Endodermal cell (in vitro differentiated cells): ENCODE measurements at regions not wholly inside any gene's neighbourhood (a gene's known extent, or its start where the extent isn't known, plus 50 kb on each side); places are given as distances from the start of the nearest gene placed in this dataset.

Experiments
- DNase-seq: peaks from one replicate; pipeline ENCODE4 v3.0.0-alpha.2; 2017
- H3K27ac ChIP-seq: 2 replicates; pipeline ENCODE4 v1.5.1; 2013; ENCODE audit warnings: mild to moderate bottlenecking, low read depth, low read length, moderate library complexity
- H3K27me3 ChIP-seq: 2 replicates; pipeline ENCODE4 v1.6.1; 2013; ENCODE audit warnings: mild to moderate bottlenecking, low read length, moderate library complexity; ENCODE audit not compliant: insufficient read depth, control insufficient read depth, poor library complexity, severe bottlenecking
- H3K36me3 ChIP-seq: 2 replicates; pipeline ENCODE4 v1.7.0; 2013; ENCODE audit warnings: mild to moderate bottlenecking, low read length, moderate library complexity; ENCODE audit not compliant: control insufficient read depth, insufficient read depth
- H3K4me1 ChIP-seq: one replicate; pipeline ENCODE4 v1.7.0; 2013; ENCODE audit warnings: low read length; ENCODE audit not compliant: control insufficient read depth, insufficient read depth
- H3K4me3 ChIP-seq: 2 replicates; pipeline ENCODE4 v1.5.1; 2013; ENCODE audit warnings: mild to moderate bottlenecking, low read length, moderate library complexity
- H3K9ac ChIP-seq: 2 replicates; pipeline ENCODE4 v1.6.1; 2013; ENCODE audit warnings: mild to moderate bottlenecking, low read length, moderate library complexity; ENCODE audit not compliant: poor library complexity, severe bottlenecking; ENCODE audit errors: extremely low read depth
- H3K9me3 ChIP-seq: 2 replicates; pipeline ENCODE4 v1.6.1; 2013; ENCODE audit warnings: mild to moderate bottlenecking, low read length, moderate library complexity; ENCODE audit not compliant: control insufficient read depth
- H3K27ac Mint-ChIP-seq: 2 replicates; pipeline ENCODE4 v1.8.0; 2020; ENCODE audit warnings: mixed read lengths
- H3K27me3 Mint-ChIP-seq: 2 replicates; pipeline ENCODE4 v1.8.0; 2021; ENCODE audit warnings: mild to moderate bottlenecking, mixed read lengths; ENCODE audit not compliant: insufficient read depth
- H3K36me3 Mint-ChIP-seq: 2 replicates; pipeline ENCODE4 v1.8.0; 2020; ENCODE audit warnings: low read depth, mixed read lengths
- H3K4me1 Mint-ChIP-seq: 2 replicates; pipeline ENCODE4 v1.8.0; 2020; ENCODE audit warnings: mixed read lengths
- H3K4me3 Mint-ChIP-seq: 2 replicates; pipeline ENCODE4 v1.8.0; 2020; ENCODE audit warnings: mild to moderate bottlenecking, moderate library complexity, mixed read lengths
- H3K9me3 Mint-ChIP-seq: 2 replicates; pipeline ENCODE4 v1.8.0; 2020; ENCODE audit warnings: mild to moderate bottlenecking, mixed read lengths
- CTCF ChIP-seq: fragments of 200-600 bp; sonication (generic); conservative IDR thresholded peaks from 2 replicates; pipeline ENCODE4 v1.5.0; 2021; ENCODE audit warnings: antibody characterized with exemption, mild to moderate bottlenecking
- WGBS, 2 experiments: methylation state at CpG; one replicate each; pipeline versions ENCODE4 v1.1.5 to v1.1.7; 2013; ENCODE audit warnings: missing lambda C conversion rate in 2 of 2, mixed read lengths in 1 of 2; ENCODE audit not compliant: insufficient coverage in 1 of 2, insufficient read length in 1 of 2; 5-methylcytosine and 5-hydroxymethylcytosine counted together

GRCh38 chr22:48639021-48639795 is 1188.5 kb downstream of the BRD1 start:
- no peak for DNase-seq
- no peak for TF ChIP-seq CTCF
- H3K27ac Mint-ChIP-seq, result no peak overlapping the region
- H3K27ac ChIP-seq, result no peak overlapping the region
- no peaks in the 10 kb centered on the region for H3K36me3 Mint-ChIP-seq
- H3K9ac ChIP-seq, result no peak overlapping the region
- H3K4me1 ChIP-seq, result peaks cover 6% of the 10 kb centered on the region
- no peaks in the 10 kb centered on the region for H3K4me1 Mint-ChIP-seq
- H3K27me3 ChIP-seq, result no peaks in the 10 kb centered on the region
- H3K27me3 Mint-ChIP-seq, result no peaks in the 10 kb centered on the region
- no peaks in the 10 kb centered on the region for H3K9me3 ChIP-seq
- no peak overlapping the region for H3K4me3 ChIP-seq
- 92 to 95% methylated on average over 14 to 19 of the region's 19 CpGs for WGBS, 2 experiments
- no peaks in the 10 kb centered on the region for H3K36me3 ChIP-seq
- no peaks in the 10 kb centered on the region for H3K9me3 Mint-ChIP-seq
- no peak overlapping the region for H3K4me3 Mint-ChIP-seq

GRCh38 chr22:48637231-48637630 is 1190.4 kb downstream of the BRD1 start:
- Histone ChIP-seq H3K27ac (no peak overlapping the region), H3K36me3 (no peaks in the 10 kb centered on the region), H3K9me3 (no peaks in the 10 kb centered on the region), H3K27me3 (no peaks in the 10 kb centered on the region), H3K4me1 (peaks cover 6% of the 10 kb centered on the region), H3K9ac (no peak overlapping the region), H3K4me3 (no peak overlapping the region)
- 94 to 96% methylated on average over 16 of the region's 16 CpGs for WGBS, 2 experiments
- Mint-ChIP-seq H3K9me3 (no peaks in the 10 kb centered on the region), H3K4me3 (no peak overlapping the region), H3K4me1 (peaks cover 10% of the 10 kb centered on the region), H3K27ac (no peak overlapping the region), H3K36me3 (no peaks in the 10 kb centered on the region), H3K27me3 (no peaks in the 10 kb centered on the region)
- TF ChIP-seq CTCF, result no peak
- no peak for DNase-seq

GRCh38 chr22:48636746-48637145 is 1190.9 kb downstream of the BRD1 start:
- Mint-ChIP-seq H3K27ac (no peak overlapping the region), H3K36me3 (no peaks in the 10 kb centered on the region), H3K4me3 (no peak overlapping the region), H3K27me3 (no peaks in the 10 kb centered on the region), H3K9me3 (no peaks in the 10 kb centered on the region), H3K4me1 (peaks cover 10% of the 10 kb centered on the region)
- 96 to 97% methylated on average over 5 to 6 of the region's 6 CpGs for WGBS, 2 experiments
- Histone ChIP-seq H3K9ac (no peak overlapping the region), H3K4me3 (no peak overlapping the region), H3K27ac (no peak overlapping the region), H3K27me3 (no peaks in the 10 kb centered on the region), H3K36me3 (no peaks in the 10 kb centered on the region), H3K9me3 (no peaks in the 10 kb centered on the region), H3K4me1 (peaks cover 6% of the 10 kb centered on the region)
- TF ChIP-seq CTCF, result no peak
- DNase-seq, result no peak
